EH (cell line): ENCODE measurements at regions not wholly inside any gene's neighbourhood (a gene's known extent, or its start where the extent isn't known, plus 50 kb on each side); places are given as distances from the start of the nearest gene placed in this dataset.

Experiments used
- DNase-seq: peaks from one replicate; pipeline ENCODE4 v3.0.0-alpha.2; 2015; ENCODE audit warnings: low read depth

- DNase-seq: peak; percentile 78
These were observed 307.0 kb upstream of the THBS1 start for GRCh38 chr15:39273717-39274411.

GRCh38 chr15:39275066-39275465 is 305.8 kb upstream of the THBS1 start:
- DNase-seq: no peak

GRCh38 chr15:39279311-39279710 is 301.6 kb upstream of the THBS1 start:
- peak; percentile 89 for DNase-seq

- DNase-seq: peak; percentile 78
These were observed 299.8 kb upstream of the THBS1 start for GRCh38 chr15:39281094-39281493.

- peak; percentile 43 for DNase-seq
These were observed 298.1 kb upstream of the THBS1 start for GRCh38 chr15:39282663-39283208.

GRCh38 chr15:39283531-39283930 is 297.3 kb upstream of the THBS1 start:
- DNase-seq: peak; percentile 75

GRCh38 chr15:39285071-39285470 is 295.8 kb upstream of the THBS1 start:
- peak; percentile 74 for DNase-seq

- DNase-seq: peak; percentile 70
These were observed 295.2 kb upstream of the THBS1 start for GRCh38 chr15:39285663-39286062.

- peak; percentile 85 for DNase-seq
These were observed 294.2 kb upstream of the THBS1 start for GRCh38 chr15:39286706-39287105.

GRCh38 chr15:39287322-39288195 is 293.3 kb upstream of the THBS1 start:
- peak; percentile 80 for DNase-seq

GRCh38 chr15:39290711-39291435 is 290.0 kb upstream of the THBS1 start:
- no peak for DNase-seq

GRCh38 chr15:39291690-39292089 is 289.2 kb upstream of the THBS1 start:
- DNase-seq: no peak

GRCh38 chr15:39296955-39297354 is 283.9 kb upstream of the THBS1 start:
- DNase-seq: no peak

- DNase-seq: peak; percentile 26
These were observed 282.5 kb upstream of the THBS1 start for GRCh38 chr15:39298271-39298962.

GRCh38 chr15:39299486-39300267 is 281.2 kb upstream of the THBS1 start:
- peak; percentile 56 for DNase-seq

GRCh38 chr15:39300451-39301153 is 280.3 kb upstream of the THBS1 start:
- peak; percentile 88 for DNase-seq

- DNase-seq: peak; percentile 96
These were observed 279.3 kb upstream of the THBS1 start for GRCh38 chr15:39301589-39301999.

- peak; percentile 80 for DNase-seq
These were observed 277.9 kb upstream of the THBS1 start for GRCh38 chr15:39302936-39303335.

GRCh38 chr15:39304201-39304841 is 276.6 kb upstream of the THBS1 start:
- DNase-seq: peak; percentile 94
